HepG2 (cell line): ENCODE measurements at regions not wholly inside any gene's neighbourhood (a gene's known extent, or its start where the extent isn't known, plus 50 kb on each side); places are given as distances from the start of the nearest gene placed in this dataset.
"Not testable (repeated sequence)": the region's sequence is repeated elsewhere in the genome, so short reads cannot be mapped to it uniquely, and the experiment has no call there.

Experiments used
- ATAC-seq: fragments of 200-7000 bp; cut with Tn5 transposase; 3 replicates; pipeline ENCODE4 v1.9.1; 2020; ENCODE audit warnings: mild to moderate bottlenecking, moderate library complexity
- BruUV-seq: library from RNA; stranded (reverse); fragments of 400-500 nt; replicated peaks from 2 replicates; lab custom pipeline; 2021; lab: Mats Ljungman, UMichigan
- CTCF ChIA-PET: fragments of 300-600 bp; formaldehyde crosslinking; extraction: SDS; loops from one replicate; lab custom pipeline; 2021; ENCODE audit warnings: low total read pairs, inconsistent platforms, low intra/inter-chr PET ratio; lab: Yijun Ruan, JAX
- POLR2A ChIA-PET: fragments of 350-600 bp; sonication (Branson Sonifier 250); formaldehyde crosslinking; loops from one replicate; lab custom pipeline; 2020; ENCODE audit warnings: antibody characterized with exemption, inconsistent platforms; lab: Yijun Ruan, JAX
- DNase-seq: peaks from one replicate; pipeline ENCODE4 v3.0.0-alpha.2; 2015; ENCODE audit warnings: low spot score
- FAIRE-seq: peaks from 3 replicates; lab custom pipeline; 2011; peaks lifted over from hg19 to GRCh38; lab: Jason Lieb, UNC
- H2AFZ ChIP-seq: one replicate; pipeline ENCODE4 v1.6.1; 2011; ENCODE audit warnings: low read length, inconsistent platforms
- H3K27ac ChIP-seq: fragments of 300-600 bp; 3 replicates; pipeline ENCODE4 v1.8.0; 2011; ENCODE audit warnings: mixed run types, mild to moderate bottlenecking, mixed read lengths, low read length, inconsistent platforms; ENCODE audit not compliant: insufficient read depth; ENCODE audit errors: extremely low read length
- H3K27me3 ChIP-seq, 2 experiments: fragments of 200-600 bp in 1 of 2; 2 replicates in 1 of 2; 3 replicates in 1 of 2; pipeline versions ENCODE4 v1.6.0 to v1.8.0; 2011; ENCODE audit warnings: low read length in 2 of 2, mild to moderate bottlenecking in 2 of 2, moderate library complexity in 2 of 2, inconsistent platforms in 1 of 2; ENCODE audit not compliant: insufficient read depth in 2 of 2, control insufficient read depth in 1 of 2
- H3K36me3 ChIP-seq, 2 experiments: fragments of 200-600 bp in 1 of 2; replicated peaks in 1 of 2; 2 replicates in 1 of 2; 3 replicates in 1 of 2; pipeline versions ENCODE4 v1.5.1 to v1.8.0; 2011; ENCODE audit warnings: low read length in 2 of 2, inconsistent platforms in 1 of 2; ENCODE audit not compliant: insufficient read depth in 2 of 2, control insufficient read depth in 1 of 2
- H3K4me1 ChIP-seq: 2 replicates; pipeline ENCODE4 v1.5.1; 2012; ENCODE audit warnings: low read length, inconsistent platforms; ENCODE audit not compliant: insufficient read depth
- H3K4me2 ChIP-seq: 2 replicates; pipeline ENCODE4 v1.6.0; 2011; ENCODE audit warnings: low read depth, low read length, inconsistent platforms
- H3K4me3 ChIP-seq, 3 experiments: fragments of 200-600 bp in 1 of 3; sonication (generic), shearing (Covaris generic) in 1 of 3; replicated peaks in 1 of 3; 2 replicates each; pipeline ENCODE4 v1.5.1; 2011 to 2016; ENCODE audit warnings: low read length in 3 of 3, inconsistent platforms in 2 of 3, low read depth in 2 of 3, mild to moderate bottlenecking in 2 of 3, control low read depth in 1 of 3, mixed read lengths in 1 of 3; ENCODE audit not compliant: insufficient read depth in 1 of 3
- H3K79me2 ChIP-seq: one replicate; pipeline ENCODE4 v1.6.1; 2011; ENCODE audit warnings: low read length, inconsistent platforms; ENCODE audit not compliant: insufficient read depth
- H3K9ac ChIP-seq: 2 replicates; pipeline ENCODE4 v1.6.0; 2011; ENCODE audit warnings: mild to moderate bottlenecking, low read depth, low read length, inconsistent platforms; ENCODE audit not compliant: insufficient read depth
- H3K9me3 ChIP-seq: 2 replicates; pipeline ENCODE4 v1.5.1; 2012; ENCODE audit warnings: mild to moderate bottlenecking, low read length
- H4K20me1 ChIP-seq: 2 replicates; pipeline ENCODE4 v1.6.0; 2011; ENCODE audit warnings: inconsistent platforms, mild to moderate bottlenecking, low read length, moderate library complexity; ENCODE audit not compliant: insufficient read depth
- CEBPG ChIP-seq: IDR thresholded peaks from 2 replicates; pipeline ENCODE4 v1.6.1; 2016
- IKZF1 ChIP-seq: fragments of 450-650 bp; IDR thresholded peaks from 2 replicates; pipeline ENCODE4 v1.7.1; 2016
- SYNCRIP ChIP-seq: fragments of 200-400 bp; formaldehyde crosslinking; IDR thresholded peaks from 2 replicates; pipeline ENCODE4 v1.6.1; 2018; ENCODE audit warnings: mild to moderate bottlenecking, low read depth, low read length; ENCODE audit not compliant: insufficient read depth
- TCF7 ChIP-seq: sonication (generic); IDR thresholded peaks from 2 replicates; pipeline ENCODE4 v1.6.1; 2016; ENCODE audit warnings: antibody characterized with exemption, low read depth
- ZNF17 ChIP-seq: sonication (generic); formaldehyde crosslinking; IDR thresholded peaks from 2 replicates; pipeline ENCODE4 v1.5.0; 2020; ENCODE audit warnings: mild to moderate bottlenecking, missing genetic modification reagents
- ZNF276 ChIP-seq: sonication (generic); formaldehyde crosslinking; IDR thresholded peaks from 2 replicates; pipeline ENCODE4 v1.4.0; 2020; ENCODE audit warnings: mild to moderate bottlenecking, low read depth, missing genetic modification reagents
- ZNF484 ChIP-seq: sonication (generic); formaldehyde crosslinking; IDR thresholded peaks from 2 replicates; pipeline ENCODE4 v1.5.1; 2020; ENCODE audit warnings: mild to moderate bottlenecking, low read depth, missing genetic modification reagents, borderline replicate concordance
- ZNF558 ChIP-seq: sonication (generic); formaldehyde crosslinking; IDR thresholded peaks from 2 replicates; pipeline ENCODE4 v1.9.0; 2022; ENCODE audit warnings: mild to moderate bottlenecking, missing genetic modification reagents, borderline replicate concordance
- ZNF772 ChIP-seq: sonication (generic); formaldehyde crosslinking; IDR thresholded peaks from 2 replicates; pipeline ENCODE4 v1.5.0; 2020; ENCODE audit warnings: mild to moderate bottlenecking, missing genetic modification reagents
- ZNF790 ChIP-seq: sonication (generic); formaldehyde crosslinking; IDR thresholded peaks from 2 replicates; pipeline ENCODE4 v1.8.0; 2022; ENCODE audit warnings: missing genetic modification reagents, mild to moderate bottlenecking, borderline replicate concordance
- WGBS: methylation state at CpG from one replicate; pipeline ENCODE4 v1.1.6; 2017; ENCODE audit warnings: low lambda C conversion rate; 5-methylcytosine and 5-hydroxymethylcytosine counted together
- in situ Hi-C: cut with HindIII; loops from 2 replicates; pipeline ENCODE4 v1.10.0; 2017; ENCODE audit warnings: low pct_unique_long_range_greater_than_20kb; ENCODE audit not compliant: extremely low pct_ligation_motif_present
- intact Hi-C: fragments of 100-400 bp; cut with micrococcal nuclease; formaldehyde crosslinking; loops from one replicate; pipeline ENCODE4 v1.10.0; 2022; ENCODE audit not compliant: unreplicated experiment

GRCh38 chr7:68980011-68980410, 618.3 kb upstream of the AUTS2 start:
- Histone ChIP-seq H4K20me1 (no peaks in the 10 kb centered on the region), H3K79me2 (no peaks in the 10 kb centered on the region), H3K9ac (no peak overlapping the region), H2AFZ (no peak overlapping the region), H3K9me3 (peaks cover 41% of the 10 kb centered on the region), H3K4me1 (no peaks in the 10 kb centered on the region), H3K36me3 (no peaks in the 10 kb centered on the region), H3K27ac (no peak overlapping the region), H3K4me3 (no peak overlapping the region), H3K4me2 (no peak overlapping the region), H3K27me3 (no peaks in the 10 kb centered on the region)
- POLR2A ChIA-PET, result no interaction called here
- ATAC-seq (no peak), FAIRE-seq (no peak), DNase-seq (no peak)
- intact Hi-C loops (no loop called here), in situ Hi-C loops (no loop called here)
- WGBS, result 0% methylated on average over 1 of the region's 1 CpG
- TF ChIP-seq CEBPG (no peak), ZNF790 (CRISPR knock-in tag) (no peak), ZNF772 (no peak), ZNF17 (no peak), IKZF1 (no peak), ZNF558 (no peak), TCF7 (no peak), SYNCRIP (no peak), ZNF276 (CRISPR knock-in tag) (no peak), ZNF484 (CRISPR knock-in tag) (no peak)
- BruUV-seq, result no TSS peak
- CTCF ChIA-PET, result no interaction called here

GRCh38 chr7:68980432-68980831, 617.8 kb upstream of the AUTS2 start:
- H3K27ac ChIP-seq, ATAC-seq, DNase-seq, intact Hi-C loops, in situ Hi-C loops, H3K9ac ChIP-seq, H3K4me2 ChIP-seq, H4K20me1 ChIP-seq, POLR2A ChIA-PET, H3K36me3 ChIP-seq, BruUV-seq, H3K27me3 ChIP-seq, H3K4me1 ChIP-seq, H3K4me3 ChIP-seq, FAIRE-seq, H3K79me2 ChIP-seq, CTCF ChIA-PET, H2AFZ ChIP-seq: not testable (repeated sequence)
- H3K9me3 ChIP-seq, result peaks cover 41% of the 10 kb centered on the region
- WGBS, result 100% methylated on average over 1 of the region's 2 CpGs
